ENCODE measurements at regions not wholly inside any gene's neighbourhood (a gene's known extent, or its start where the extent isn't known, plus 50 kb on each side); places are given as distances from the start of the nearest gene placed in this dataset.

GRCh38 chr4:10237131-10237530, 120.5 kb upstream of the WDR1 start:
- intact Hi-C loops (cut with micrococcal nuclease; ENCODE audit: unreplicated experiment): no loop called here
- H3K9me3 ChIP-seq: no peaks in the 10 kb centered on the region
- H3K27ac Mint-ChIP-seq (ENCODE audit: unreplicated experiment): no peak overlapping the region
- no peaks in the 10 kb centered on the region for H3K27me3 Mint-ChIP-seq (ENCODE audit: insufficient read depth, unreplicated experiment)
- no peak overlapping the region for H3K4me3 Mint-ChIP-seq (ENCODE audit: unreplicated experiment)
- CTCF ChIA-PET: no interaction called here
- H3K36me3 Mint-ChIP-seq (ENCODE audit: insufficient read depth, unreplicated experiment): no peaks in the 10 kb centered on the region
- no peaks in the 10 kb centered on the region for H3K4me1 Mint-ChIP-seq (ENCODE audit: low read depth, unreplicated experiment)
- no peak overlapping the region for H3K4me3 ChIP-seq (ENCODE audit: low read depth, low read length)
- peaks cover 10% of the 10 kb centered on the region for H3K9me3 Mint-ChIP-seq (ENCODE audit: unreplicated experiment)
- no peaks in the 10 kb centered on the region for H3K4me1 ChIP-seq
- POLR2A ChIA-PET: no interaction called here
- DNase-seq: no peak
- H3K36me3 ChIP-seq (ENCODE audit: control insufficient read depth, insufficient read depth, low read length): no peaks in the 10 kb centered on the region
- no TSS peak for BruUV-seq (replicated peaks)
- no peak for TF ChIP-seq CTCF (IDR thresholded peaks at IDR 0.05; ENCODE audit: insufficient read depth in 1 of 2, low read depth in 1 of 2, low read length in 1 of 2, severe bottlenecking in 1 of 2, unreplicated experiment in 1 of 2)
- H3K27me3 ChIP-seq (replicated peaks; ENCODE audit: control insufficient read depth, insufficient read depth, low read length): no peaks in the 10 kb centered on the region

- BruUV-seq (replicated peaks): no TSS peak
- Mint-ChIP-seq H3K4me3 (ENCODE audit: unreplicated experiment) (no peak overlapping the region), H3K27me3 (ENCODE audit: insufficient read depth, unreplicated experiment) (no peaks in the 10 kb centered on the region), H3K9me3 (ENCODE audit: unreplicated experiment) (peaks cover 10% of the 10 kb centered on the region), H3K4me1 (ENCODE audit: low read depth, unreplicated experiment) (no peaks in the 10 kb centered on the region), H3K36me3 (ENCODE audit: insufficient read depth, unreplicated experiment) (no peaks in the 10 kb centered on the region), H3K27ac (ENCODE audit: unreplicated experiment) (no peak overlapping the region)
- Histone ChIP-seq H3K36me3 (ENCODE audit: control insufficient read depth, insufficient read depth, low read length) (no peaks in the 10 kb centered on the region), H3K27me3 (replicated peaks; ENCODE audit: control insufficient read depth, insufficient read depth, low read length) (no peaks in the 10 kb centered on the region), H3K4me3 (ENCODE audit: low read depth, low read length) (no peak overlapping the region), H3K9me3 (no peaks in the 10 kb centered on the region), H3K4me1 (no peaks in the 10 kb centered on the region)
- intact Hi-C loops (cut with micrococcal nuclease; ENCODE audit: unreplicated experiment): no loop called here
- POLR2A ChIA-PET: no interaction called here
- TF ChIP-seq CTCF (IDR thresholded peaks at IDR 0.05; ENCODE audit: insufficient read depth in 1 of 2, low read depth in 1 of 2, low read length in 1 of 2, severe bottlenecking in 1 of 2, unreplicated experiment in 1 of 2): no peak
- CTCF ChIA-PET: no interaction called here
- no peak for DNase-seq
Observed at GRCh38 chr4:10232114-10232513, 115.5 kb upstream of the WDR1 start.

- Mint-ChIP-seq H3K36me3 (ENCODE audit: insufficient read depth, unreplicated experiment) (no peaks in the 10 kb centered on the region), H3K27ac (ENCODE audit: unreplicated experiment) (no peak overlapping the region), H3K4me1 (ENCODE audit: low read depth, unreplicated experiment) (no peaks in the 10 kb centered on the region), H3K27me3 (ENCODE audit: insufficient read depth, unreplicated experiment) (no peaks in the 10 kb centered on the region), H3K9me3 (ENCODE audit: unreplicated experiment) (no peaks in the 10 kb centered on the region), H3K4me3 (ENCODE audit: unreplicated experiment) (no peak overlapping the region)
- CTCF ChIA-PET: no interaction called here
- intact Hi-C loops (cut with micrococcal nuclease; ENCODE audit: unreplicated experiment): no loop called here
- no peak for DNase-seq
- POLR2A ChIA-PET: no interaction called here
- no peaks in the 10 kb centered on the region for H3K4me1 ChIP-seq
- no peaks in the 10 kb centered on the region for H3K27me3 ChIP-seq (replicated peaks; ENCODE audit: control insufficient read depth, insufficient read depth, low read length)
- H3K36me3 ChIP-seq (ENCODE audit: control insufficient read depth, insufficient read depth, low read length): no peaks in the 10 kb centered on the region
- H3K9me3 ChIP-seq: no peaks in the 10 kb centered on the region
- H3K4me3 ChIP-seq (ENCODE audit: low read depth, low read length): no peak overlapping the region
- no peak for TF ChIP-seq CTCF (IDR thresholded peaks at IDR 0.05; ENCODE audit: insufficient read depth in 1 of 2, low read depth in 1 of 2, low read length in 1 of 2, severe bottlenecking in 1 of 2, unreplicated experiment in 1 of 2)
- BruUV-seq (replicated peaks): no TSS peak
Observed at GRCh38 chr4:10226756-10227155, 110.2 kb upstream of the WDR1 start.

Data from Caco-2 (cell line).